Kidney (tissue), 13 donors: ENCODE measurements at regions not wholly inside any gene's neighbourhood (a gene's known extent, or its start where the extent isn't known, plus 50 kb on each side); places are given as distances from the start of the nearest gene placed in this dataset.

Source experiments
- DNase-seq, 5 donors: peaks; one replicate each; pipeline ENCODE4 v3.0.0-alpha.2; 2013 to 2020
- FAIRE-seq: peaks from 2 replicates; lab custom pipeline; 2012; peaks lifted over from hg19 to GRCh38; lab: Jason Lieb, UNC
- H3K27ac ChIP-seq, 2 donors: one replicate each; pipeline ENCODE4 v1.7.0; 2013; ENCODE audit warnings: low read depth in 2 of 2, low read length in 2 of 2, inconsistent platforms in 1 of 2
- H3K27me3 ChIP-seq: one replicate; pipeline ENCODE4 v1.7.1; 2013; ENCODE audit warnings: low read length, inconsistent platforms; ENCODE audit not compliant: control insufficient read depth, insufficient read depth
- H3K36me3 ChIP-seq, 3 donors: one replicate each; pipeline versions ENCODE4 v1.7.0 to v1.7.1; 2013; ENCODE audit warnings: low read length in 3 of 3, control low read depth in 1 of 3, inconsistent platforms in 1 of 3; ENCODE audit not compliant: insufficient read depth in 3 of 3, control insufficient read depth in 2 of 3
- H3K4me1 ChIP-seq, 3 donors: one replicate each; pipeline versions ENCODE4 v1.7.0 to v1.7.1; 2013; ENCODE audit warnings: low read length in 3 of 3, inconsistent platforms in 1 of 3, low read depth in 1 of 3; ENCODE audit not compliant: control insufficient read depth in 2 of 3, insufficient read depth in 2 of 3
- H3K4me3 ChIP-seq, 3 donors: one replicate each; pipeline versions ENCODE4 v1.7.0 to v1.8.1; 2013; ENCODE audit warnings: low read length in 3 of 3, control low read depth in 1 of 3, inconsistent platforms in 1 of 3
- H3K9ac ChIP-seq, 3 donors: one replicate each; pipeline versions ENCODE4 v1.7.0 to v1.7.1; 2013; ENCODE audit warnings: low read length in 3 of 3, control low read depth in 1 of 3, inconsistent platforms in 1 of 3
- H3K9me3 ChIP-seq, 3 donors: one replicate each; pipeline versions ENCODE4 v1.7.0 to v1.7.1; 2013; ENCODE audit warnings: low read length in 3 of 3, control low read depth in 1 of 3, inconsistent platforms in 1 of 3; ENCODE audit not compliant: control insufficient read depth in 2 of 3, insufficient read depth in 1 of 3
- intact Hi-C: fragments of 100-400 bp; cut with DNase I; formaldehyde crosslinking; loops from one replicate; pipeline ENCODE4 v1.11.1; 2022
- TF ChIP-seq, protein P1 (sequence below): IDR thresholded peaks from 3 replicates; pipeline ENCODE4 v1.5.1; 2012; ENCODE audit warnings: mild to moderate bottlenecking, moderate library complexity, borderline replicate concordance; ENCODE audit not compliant: insufficient read depth; ENCODE audit errors: extremely low read depth
- donor health status: control.
- donor health status: control.
- donor health status: control.
- donor health status: control.
- donor health status: control.
- donor health status: DM: yes; HTN: yes; CAD: no.
- donor health status: Normal renal cell carcinoma (clear cell type).

DNA sequence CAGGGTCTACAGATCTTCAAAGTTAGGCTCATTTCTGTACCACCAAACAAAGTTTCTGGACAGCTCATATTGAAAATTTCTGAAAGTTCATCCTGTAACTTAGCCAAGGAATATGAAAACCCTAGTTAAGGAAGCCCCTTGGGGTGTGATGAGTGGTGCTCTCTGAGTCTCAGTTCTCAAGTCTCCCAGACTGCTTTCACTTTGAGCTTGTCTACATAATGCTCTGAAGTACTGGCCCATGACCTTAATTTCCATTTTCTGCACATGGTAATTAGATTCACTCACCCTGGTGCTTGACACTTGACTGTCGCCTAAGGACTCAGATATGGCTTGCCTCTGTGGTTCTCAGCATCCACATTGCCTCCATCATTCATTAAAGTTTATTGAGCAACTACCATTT, 51.7 kb upstream of the SATB2 start:
- H3K9ac ChIP-seq: no peak overlapping the region
- DNase-seq: no peak
- TF ChIP-seq, protein P1, sequence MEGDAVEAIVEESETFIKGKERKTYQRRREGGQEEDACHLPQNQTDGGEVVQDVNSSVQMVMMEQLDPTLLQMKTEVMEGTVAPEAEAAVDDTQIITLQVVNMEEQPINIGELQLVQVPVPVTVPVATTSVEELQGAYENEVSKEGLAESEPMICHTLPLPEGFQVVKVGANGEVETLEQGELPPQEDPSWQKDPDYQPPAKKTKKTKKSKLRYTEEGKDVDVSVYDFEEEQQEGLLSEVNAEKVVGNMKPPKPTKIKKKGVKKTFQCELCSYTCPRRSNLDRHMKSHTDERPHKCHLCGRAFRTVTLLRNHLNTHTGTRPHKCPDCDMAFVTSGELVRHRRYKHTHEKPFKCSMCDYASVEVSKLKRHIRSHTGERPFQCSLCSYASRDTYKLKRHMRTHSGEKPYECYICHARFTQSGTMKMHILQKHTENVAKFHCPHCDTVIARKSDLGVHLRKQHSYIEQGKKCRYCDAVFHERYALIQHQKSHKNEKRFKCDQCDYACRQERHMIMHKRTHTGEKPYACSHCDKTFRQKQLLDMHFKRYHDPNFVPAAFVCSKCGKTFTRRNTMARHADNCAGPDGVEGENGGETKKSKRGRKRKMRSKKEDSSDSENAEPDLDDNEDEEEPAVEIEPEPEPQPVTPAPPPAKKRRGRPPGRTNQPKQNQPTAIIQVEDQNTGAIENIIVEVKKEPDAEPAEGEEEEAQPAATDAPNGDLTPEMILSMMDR: no peak
- intact Hi-C loops: no loop called here
- no peak overlapping the region for H3K27ac ChIP-seq
- H3K4me1 ChIP-seq: no peaks in the 10 kb centered on the region
- H3K4me3 ChIP-seq: no peak overlapping the region
- no peaks in the 10 kb centered on the region for H3K27me3 ChIP-seq
- H3K36me3 ChIP-seq: no peaks in the 10 kb centered on the region
- no peaks in the 10 kb centered on the region for H3K9me3 ChIP-seq
- no peak for FAIRE-seq
